Keratinocyte (primary cell): ENCODE measurements at regions not wholly inside any gene's neighbourhood (a gene's known extent, or its start where the extent isn't known, plus 50 kb on each side); places are given as distances from the start of the nearest gene placed in this dataset.

Source experiments
- DNase-seq: peaks from one replicate; pipeline ENCODE4 v3.0.0-alpha.2; 2011; ENCODE audit warnings: low read depth, missing footprints, low spot score
- FAIRE-seq: peaks from 2 replicates; lab custom pipeline; 2011; peaks lifted over from hg19 to GRCh38; lab: Jason Lieb, UNC
- H2AFZ ChIP-seq: 2 replicates; pipeline ENCODE4 v1.6.0; 2012; ENCODE audit warnings: low read length, control low read depth, inconsistent platforms; ENCODE audit not compliant: control insufficient read depth
- H3K27ac ChIP-seq: 2 replicates; pipeline ENCODE4 v1.5.1; 2011; ENCODE audit warnings: low read length; ENCODE audit not compliant: control insufficient read depth, insufficient read depth
- H3K27me3 ChIP-seq: 3 replicates; pipeline ENCODE4 v1.6.0; 2011; ENCODE audit warnings: low read length; ENCODE audit not compliant: control insufficient read depth, insufficient read depth; ENCODE audit errors: extremely low read depth
- H3K36me3 ChIP-seq, 2 experiments: 2 replicates in 1 of 2; 3 replicates in 1 of 2; pipeline ENCODE4 v1.5.1; 2011; ENCODE audit warnings: low read length in 2 of 2, mild to moderate bottlenecking in 1 of 2; ENCODE audit not compliant: control insufficient read depth in 2 of 2, insufficient read depth in 2 of 2; ENCODE audit errors: extremely low read depth in 1 of 2
- H3K4me1 ChIP-seq: 3 replicates; pipeline ENCODE4 v1.5.1; 2011; ENCODE audit warnings: low read length; ENCODE audit not compliant: control insufficient read depth, insufficient read depth; ENCODE audit errors: extremely low read depth
- H3K4me2 ChIP-seq: 3 replicates; pipeline ENCODE4 v1.6.0; 2011; ENCODE audit warnings: low read depth, low read length; ENCODE audit not compliant: control insufficient read depth, insufficient read depth; ENCODE audit errors: extremely low read depth
- H3K4me3 ChIP-seq, 3 experiments: fragments of 200-600 bp in 1 of 3; sonication (generic) in 1 of 3; 2 replicates in 2 of 3; 3 replicates in 1 of 3; pipeline ENCODE4 v1.5.1; 2011 to 2016; ENCODE audit warnings: low read length in 3 of 3, mild to moderate bottlenecking in 3 of 3, control low read depth in 2 of 3, inconsistent platforms in 1 of 3, low read depth in 1 of 3, mixed read lengths in 1 of 3, mixed run types in 1 of 3, moderate library complexity in 1 of 3; ENCODE audit not compliant: control insufficient read depth in 2 of 3, insufficient read depth in 2 of 3; ENCODE audit errors: extremely low read depth in 1 of 3
- H3K79me2 ChIP-seq: 2 replicates; pipeline ENCODE4 v1.6.0; 2012; ENCODE audit warnings: low read length; ENCODE audit not compliant: control insufficient read depth, insufficient read depth
- H3K9ac ChIP-seq: 3 replicates; pipeline ENCODE4 v1.6.0; 2011; ENCODE audit warnings: low read length; ENCODE audit not compliant: control insufficient read depth, insufficient read depth; ENCODE audit errors: extremely low read depth
- H3K9me1 ChIP-seq: 3 replicates; pipeline ENCODE4 v1.6.0; 2011; ENCODE audit warnings: low read length; ENCODE audit not compliant: control insufficient read depth, insufficient read depth; ENCODE audit errors: extremely low read depth
- H3K9me3 ChIP-seq: 2 replicates; pipeline ENCODE4 v1.5.1; 2012; ENCODE audit warnings: low read depth, low read length; ENCODE audit not compliant: control insufficient read depth
- H4K20me1 ChIP-seq: 3 replicates; pipeline ENCODE4 v1.6.0; 2011; ENCODE audit warnings: low read length; ENCODE audit not compliant: control insufficient read depth, insufficient read depth; ENCODE audit errors: extremely low read depth
- CTCF ChIP-seq, 3 experiments: IDR thresholded peaks in 1 of 3; conservative IDR thresholded peaks in 1 of 3; optimal IDR thresholded peaks in 1 of 3; 2 replicates in 2 of 3; 3 replicates in 1 of 3; pipeline versions ENCODE3 to v1.5.1; 2011; ENCODE audit warnings: low read length in 3 of 3, mild to moderate bottlenecking in 3 of 3, moderate library complexity in 2 of 3, control low read depth in 1 of 3, inconsistent platforms in 1 of 3; ENCODE audit not compliant: insufficient read depth in 2 of 3; ENCODE audit errors: extremely low read depth in 1 of 3
- EZH2 ChIP-seq: IDR thresholded peaks from one replicate; pipeline ENCODE4 v1.6.1; 2012; ENCODE audit warnings: inconsistent platforms, mild to moderate bottlenecking, low read length, moderate library complexity
- dilution Hi-C: fragments of 300-500 bp; cut with MboI; formaldehyde crosslinking; loops from one replicate; pipeline ENCODE4 v1.7.0; 2020; ENCODE audit warnings: low sequenced_read_pairs; ENCODE audit not compliant: extremely low pct_ligation_motif_present

DNA sequence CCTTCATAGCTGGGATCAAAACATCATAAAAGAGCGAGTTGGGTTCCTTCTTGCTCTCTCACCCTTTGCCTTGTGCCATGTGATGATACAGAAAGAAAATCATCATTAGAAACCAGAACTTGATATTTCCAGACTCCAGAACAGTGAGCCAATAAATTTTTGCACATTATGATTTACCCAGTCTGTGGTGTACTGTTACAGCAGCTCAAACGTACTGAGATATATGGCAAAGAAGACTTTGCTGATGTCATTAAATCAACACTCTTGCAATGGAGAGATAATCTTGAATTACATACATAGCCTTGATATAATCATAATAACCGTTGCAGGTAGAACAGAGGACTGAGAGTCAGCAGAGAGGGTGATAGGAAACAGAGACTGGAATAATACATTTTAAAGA is 1271.6 kb downstream of the CDH12 start:
- no peaks in the 10 kb centered on the region for H3K9me1 ChIP-seq
- no peak overlapping the region for H3K4me2 ChIP-seq
- dilution Hi-C loops, result no loop called here
- no peaks in the 10 kb centered on the region for H4K20me1 ChIP-seq
- H3K4me1 ChIP-seq, result no peaks in the 10 kb centered on the region
- H3K9me3 ChIP-seq, result no peaks in the 10 kb centered on the region
- H2AFZ ChIP-seq, result no peak overlapping the region
- no peaks in the 10 kb centered on the region for H3K27me3 ChIP-seq
- H3K36me3 ChIP-seq, result no peaks in the 10 kb centered on the region
- TF ChIP-seq EZH2, result no peak
- no peak for TF ChIP-seq CTCF (optimal IDR thresholded peaks at IDR 0.05 in 1 of 3, IDR thresholded peaks at IDR 0.05 in 1 of 3, conservative IDR thresholded peaks at IDR 0.05 in 1 of 3; ENCODE audit: extremely low read depth in 1 of 3, insufficient read depth in 2 of 3, low read length in 3 of 3)
- H3K27ac ChIP-seq, result no peak overlapping the region
- no peak for FAIRE-seq
- H3K79me2 ChIP-seq, result no peaks in the 10 kb centered on the region
- no peak for DNase-seq
- no peak overlapping the region for H3K4me3 ChIP-seq
- no peak overlapping the region for H3K9ac ChIP-seq

- no peak for FAIRE-seq
- no peak for TF ChIP-seq EZH2
- TF ChIP-seq CTCF (optimal IDR thresholded peaks at IDR 0.05 in 1 of 3, IDR thresholded peaks at IDR 0.05 in 1 of 3, conservative IDR thresholded peaks at IDR 0.05 in 1 of 3; ENCODE audit: extremely low read depth in 1 of 3, insufficient read depth in 2 of 3, low read length in 3 of 3), result no peak
- Histone ChIP-seq H3K9me3 (no peaks in the 10 kb centered on the region), H3K9me1 (no peaks in the 10 kb centered on the region), H3K4me3 (no peak overlapping the region), H3K79me2 (no peaks in the 10 kb centered on the region), H2AFZ (no peak overlapping the region), H4K20me1 (no peaks in the 10 kb centered on the region), H3K4me2 (no peak overlapping the region), H3K27me3 (no peaks in the 10 kb centered on the region), H3K27ac (no peak overlapping the region), H3K4me1 (no peaks in the 10 kb centered on the region), H3K9ac (no peak overlapping the region), H3K36me3 (no peaks in the 10 kb centered on the region)
- DNase-seq, result no peak
- dilution Hi-C loops, result no loop called here
Measured at GRCh38 chr5:21574961-21575360, 1278.2 kb downstream of the CDH12 start.
